ENCODE measurements at regions not wholly inside any gene's neighbourhood (a gene's known extent, or its start where the extent isn't known, plus 50 kb on each side); places are given as distances from the start of the nearest gene placed in this dataset.
"Not testable (repeated sequence)": the region's sequence is repeated elsewhere in the genome, so short reads cannot be mapped to it uniquely, and the experiment has no call there.

GRCh38 chr2:82234283-82234874, 1929.8 kb upstream of the LRRTM1 start:
- peak; percentile 36 for DNase-seq (ENCODE audit: low read depth)

- DNase-seq (ENCODE audit: low read depth) = peak; percentile 24
These were observed 1929.3 kb upstream of the LRRTM1 start for GRCh38 chr2:82233806-82234205.

- no peak for DNase-seq (ENCODE audit: low read depth)
These were observed 1925.9 kb upstream of the LRRTM1 start for GRCh38 chr2:82230406-82230805.

GRCh38 chr2:82226441-82226840, 1921.9 kb upstream of the LRRTM1 start:
- DNase-seq (ENCODE audit: low read depth) = no peak

GRCh38 chr2:82224301-82224940, 1919.9 kb upstream of the LRRTM1 start:
- DNase-seq (ENCODE audit: low read depth) = no peak

GRCh38 chr2:82215212-82215611, 1910.7 kb upstream of the LRRTM1 start:
- no peak for DNase-seq (ENCODE audit: low read depth)

- DNase-seq (ENCODE audit: low read depth) = no peak
These were observed 1894.9 kb upstream of the LRRTM1 start for GRCh38 chr2:82199493-82199852.

- no peak for DNase-seq (ENCODE audit: low read depth)
These were observed 1894.4 kb upstream of the LRRTM1 start for GRCh38 chr2:82198809-82199492.

GRCh38 chr2:82182270-82182669, 1877.7 kb upstream of the LRRTM1 start:
- DNase-seq (ENCODE audit: low read depth) = peak; percentile 74

GRCh38 chr2:82175210-82175609, 1870.7 kb upstream of the LRRTM1 start:
- not testable (repeated sequence) for DNase-seq (ENCODE audit: low read depth)

GRCh38 chr2:82172483-82172882, 1867.9 kb upstream of the LRRTM1 start:
- no peak for DNase-seq (ENCODE audit: low read depth)

- DNase-seq (ENCODE audit: low read depth) = no peak
These were observed 1864.8 kb upstream of the LRRTM1 start for GRCh38 chr2:82169379-82169778.

- DNase-seq (ENCODE audit: low read depth) = no peak
These were observed 1860.8 kb upstream of the LRRTM1 start for GRCh38 chr2:82165377-82165776.

GRCh38 chr2:82158150-82158549, 1853.6 kb upstream of the LRRTM1 start:
- DNase-seq (ENCODE audit: low read depth) = no peak

GRCh38 chr2:82155469-82155868, 1850.9 kb upstream of the LRRTM1 start:
- no peak for DNase-seq (ENCODE audit: low read depth)

- no peak for DNase-seq (ENCODE audit: low read depth)
These were observed 1838.8 kb upstream of the LRRTM1 start for GRCh38 chr2:82143343-82143742.

- no peak for DNase-seq (ENCODE audit: low read depth)
These were observed 1835.5 kb upstream of the LRRTM1 start for GRCh38 chr2:82139979-82140611.

GRCh38 chr2:82137441-82137840, 1832.9 kb upstream of the LRRTM1 start:
- DNase-seq (ENCODE audit: low read depth) = no peak

- no peak for DNase-seq (ENCODE audit: low read depth)
These were observed 1823.5 kb upstream of the LRRTM1 start for GRCh38 chr2:82128051-82128450.

- peak; percentile 48 for DNase-seq (ENCODE audit: low read depth)
These were observed 1820.1 kb upstream of the LRRTM1 start for GRCh38 chr2:82124629-82125028.

GRCh38 chr2:82120654-82121053, 1816.1 kb upstream of the LRRTM1 start:
- peak; percentile 11 for DNase-seq (ENCODE audit: low read depth)

GRCh38 chr2:82120115-82120514, 1815.6 kb upstream of the LRRTM1 start:
- no peak for DNase-seq (ENCODE audit: low read depth)

- DNase-seq (ENCODE audit: low read depth) = no peak
These were observed 1804.9 kb upstream of the LRRTM1 start for GRCh38 chr2:82109418-82109817.
